GM12875 (cell line): ENCODE measurements at regions not wholly inside any gene's neighbourhood (a gene's known extent, or its start where the extent isn't known, plus 50 kb on each side); places are given as distances from the start of the nearest gene placed in this dataset.

Experiments
- H3K4me3 ChIP-seq: one replicate; pipeline ENCODE4 v1.5.1; 2011; ENCODE audit warnings: low read depth, low read length, control low read depth
- CTCF ChIP-seq: IDR thresholded peaks from 2 replicates; pipeline ENCODE4 v1.5.1; 2011; ENCODE audit warnings: low read depth, mild to moderate bottlenecking, control low read depth, inconsistent platforms, low read length, moderate library complexity, borderline replicate concordance; ENCODE audit not compliant: insufficient read depth

DNA sequence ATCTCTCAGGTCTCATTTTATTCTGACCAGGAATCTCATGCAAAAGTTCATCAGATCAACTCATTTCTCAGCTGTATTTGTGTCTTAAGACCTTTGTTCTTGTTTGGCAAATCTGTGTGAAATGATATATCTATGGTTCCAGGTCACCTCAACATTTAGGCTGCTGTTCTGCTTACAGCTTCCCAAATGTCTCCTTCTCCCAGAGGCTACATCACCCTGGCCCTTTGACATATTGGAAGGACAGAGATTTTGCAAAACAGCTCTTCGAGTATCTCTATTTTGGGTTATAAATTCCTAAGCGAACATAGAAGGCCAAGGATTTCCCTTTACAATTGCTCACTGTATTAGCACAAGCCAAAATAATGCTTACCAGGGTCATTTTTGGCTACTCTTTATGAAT lies 57.5 kb upstream of the GIMD1 start:
- TF ChIP-seq CTCF: no peak
- no peak overlapping the region for H3K4me3 ChIP-seq

GRCh38 chr4:106425576-106425975 lies 57.0 kb upstream of the GIMD1 start:
- H3K4me3 ChIP-seq: no peak overlapping the region
- no peak for TF ChIP-seq CTCF

GRCh38 chr4:106424426-106424825 lies 55.8 kb upstream of the GIMD1 start:
- TF ChIP-seq CTCF: no peak
- H3K4me3 ChIP-seq: no peak overlapping the region

DNA sequence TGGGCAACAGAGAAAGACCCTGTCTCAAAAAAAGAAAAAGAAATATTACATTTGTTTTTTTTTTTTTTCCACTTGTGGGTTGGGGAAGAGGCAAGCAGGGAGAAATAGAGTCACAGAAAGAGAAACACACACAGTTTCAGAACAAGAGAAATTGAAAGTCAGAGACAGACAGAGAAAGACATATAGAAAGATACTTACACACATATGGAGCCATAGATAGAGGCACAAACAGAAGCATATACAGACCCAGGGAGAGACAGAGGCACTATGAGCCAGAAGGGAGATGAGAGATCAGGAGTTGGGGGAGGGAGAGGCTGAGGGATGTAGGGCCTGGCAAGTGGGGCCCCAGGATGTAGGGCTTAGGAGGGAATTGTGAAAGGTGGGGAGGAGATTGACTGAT lies 55.2 kb upstream of the GIMD1 start:
- TF ChIP-seq CTCF: no peak

GRCh38 chr4:106422766-106423165 lies 54.2 kb upstream of the GIMD1 start:
- TF ChIP-seq CTCF: no peak
- H3K4me3 ChIP-seq: no peak overlapping the region

More for the DNA sequence above, 55.2 kb upstream of the GIMD1 start:
- H3K4me3 ChIP-seq: no peak overlapping the region

DNA sequence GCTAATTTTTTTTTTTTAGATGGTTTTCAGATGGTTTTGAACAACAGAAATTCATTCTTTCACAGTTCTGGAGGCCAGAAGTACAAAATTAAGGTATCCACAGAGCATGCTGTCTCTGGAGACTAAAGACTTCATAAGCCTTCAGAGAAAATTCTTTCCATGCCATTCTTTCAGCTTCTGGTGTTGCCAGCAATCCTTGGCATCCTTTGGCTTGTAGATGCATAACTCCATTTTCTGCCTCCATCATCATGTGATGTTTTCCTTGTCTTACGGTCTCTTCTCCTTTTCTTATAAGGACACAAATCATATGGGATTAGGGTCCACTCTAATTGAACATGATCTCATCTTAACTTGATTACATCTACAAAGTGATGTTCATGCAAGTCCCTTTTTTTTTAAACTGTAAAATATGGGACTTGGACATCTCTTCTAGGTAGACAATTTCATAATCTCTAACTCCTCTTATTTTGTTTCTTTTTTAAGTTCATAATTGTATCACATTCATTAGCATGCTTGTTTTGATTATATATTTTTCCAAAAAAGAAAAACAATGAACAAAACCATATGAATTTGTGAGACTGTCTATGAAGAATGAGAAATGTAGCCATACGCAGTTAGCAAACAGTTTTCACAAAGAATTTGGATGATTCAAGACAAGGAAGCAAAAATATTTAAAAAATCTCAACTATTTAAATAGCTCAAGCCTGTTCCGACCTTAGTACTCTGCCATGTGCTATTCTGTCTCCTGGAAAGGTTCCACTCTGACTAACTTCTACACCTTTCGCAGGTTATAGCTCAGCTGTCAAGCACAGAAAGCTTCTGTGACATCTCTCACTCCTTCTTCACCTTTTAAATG lies 53.1 kb upstream of the GIMD1 start:
- TF ChIP-seq CTCF: no peak
- no peak overlapping the region for H3K4me3 ChIP-seq

DNA sequence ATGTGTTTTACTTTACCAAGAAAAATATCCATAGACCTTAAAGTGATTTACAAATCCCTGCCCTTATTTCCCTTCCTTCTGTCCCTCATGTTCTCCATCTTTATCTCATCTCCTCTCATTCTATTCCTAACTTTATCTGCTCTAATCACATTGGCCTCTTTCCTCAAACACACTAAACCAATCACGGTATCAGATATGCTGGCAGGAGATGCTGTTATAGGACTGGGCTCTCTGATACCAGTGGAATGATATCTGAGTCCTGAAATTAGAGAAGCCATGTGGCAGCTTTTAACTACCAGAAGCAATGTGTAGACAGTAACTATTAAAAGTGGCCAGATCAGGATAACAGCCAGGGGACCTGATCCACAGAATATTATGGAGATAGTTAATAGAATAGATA lies 49.9 kb upstream of the GIMD1 start:
- H3K4me3 ChIP-seq: no peak overlapping the region
- no peak for TF ChIP-seq CTCF
